Testis (tissue), 2 donors: ENCODE measurements at regions not wholly inside any gene's neighbourhood (a gene's known extent, or its start where the extent isn't known, plus 50 kb on each side); places are given as distances from the start of the nearest gene placed in this dataset.
"Not testable (repeated sequence)": the region's sequence is repeated elsewhere in the genome, so short reads cannot be mapped to it uniquely, and the experiment has no call there.

Source experiments
- CTCF ChIP-seq, 3 experiments: fragments of 450-650 bp in 2 of 3; fragments of 200-600 bp in 1 of 3; sonication (generic) in 1 of 3; IDR thresholded peaks; one replicate each; pipeline ENCODE4 v1.5.1; 2016 to 2019; ENCODE audit warnings: antibody characterized with exemption in 3 of 3, mild to moderate bottlenecking in 2 of 3, moderate library complexity in 1 of 3
- POLR2A ChIP-seq: fragments of 450-650 bp; IDR thresholded peaks from one replicate; pipeline ENCODE4 v1.6.1; 2017; ENCODE audit warnings: antibody characterized with exemption, mild to moderate bottlenecking, moderate library complexity

- TF ChIP-seq CTCF (IDR thresholded peaks at IDR 0.05); POLR2A: not testable (repeated sequence)
Observed at GRCh38 chr21:6070213-6070612, 4451.2 kb upstream of the TPTE start.
